Peyer's patch (tissue), 4 donors: ENCODE measurements at regions not wholly inside any gene's neighbourhood (a gene's known extent, or its start where the extent isn't known, plus 50 kb on each side); places are given as distances from the start of the nearest gene placed in this dataset.

Source experiments
- CTCF ChIP-seq, 6 experiments: fragments of 450-650 bp in 4 of 6; fragments of 200-600 bp in 2 of 6; sonication (generic) in 1 of 6; IDR thresholded peaks; one replicate each; pipeline ENCODE4 v1.5.1; 2017 to 2019; ENCODE audit warnings: antibody characterized with exemption in 6 of 6, mild to moderate bottlenecking in 3 of 6, moderate library complexity in 1 of 6
- POLR2A ChIP-seq, 2 donors: fragments of 450-650 bp; IDR thresholded peaks; one replicate each; pipeline ENCODE4 v1.5.1; 2017; ENCODE audit warnings: antibody characterized with exemption in 2 of 2, mild to moderate bottlenecking in 2 of 2, moderate library complexity in 2 of 2

GRCh38 chr9:97243606-97244005 is 63.9 kb upstream of the CCDC180 start:
- no peak for TF ChIP-seq POLR2A (IDR thresholded peaks at IDR 0.05)
- no peak for TF ChIP-seq CTCF (IDR thresholded peaks at IDR 0.05)
